Activated naive CD8-positive, alpha-beta T cell treated with anti-CD3 and anti-CD28 coated beads, Interleukin-2, amount 10 ng/mL, durations not matched to agents 7 days and 5 days (primary cell): ENCODE measurements at regions not wholly inside any gene's neighbourhood (a gene's known extent, or its start where the extent isn't known, plus 50 kb on each side); places are given as distances from the start of the nearest gene placed in this dataset.

ENCODE experiments used
- ATAC-seq: fragments of 150-1000 bp; cut with Tn5 transposase; one replicate; pipeline ENCODE4 v1.10.0; 2021; ENCODE audit warnings: low read depth, moderate library complexity
- POLR2A ChIA-PET: fragments of 350-600 bp; sonication (Branson Sonifier 250); formaldehyde crosslinking; loops from one replicate; lab custom pipeline; 2021; ENCODE audit warnings: antibody characterized with exemption; lab: Charles Lee
- DNase-seq: peaks from one replicate; pipeline ENCODE4 v3.0.0; 2021
- H3K27ac Mint-ChIP-seq: one replicate; pipeline ENCODE4 v1.8.0; 2022; ENCODE audit warnings: mild to moderate bottlenecking, mixed read lengths
- H3K27me3 Mint-ChIP-seq: one replicate; pipeline ENCODE4 v1.8.0; 2022; ENCODE audit warnings: mild to moderate bottlenecking, moderate library complexity, mixed read lengths
- H3K36me3 Mint-ChIP-seq: one replicate; pipeline ENCODE4 v1.8.0; 2021; ENCODE audit warnings: mild to moderate bottlenecking, mixed read lengths
- H3K4me1 Mint-ChIP-seq: one replicate; pipeline ENCODE4 v1.8.0; 2021; ENCODE audit warnings: mixed read lengths
- H3K4me3 Mint-ChIP-seq: one replicate; pipeline ENCODE4 v1.8.0; 2022; ENCODE audit warnings: mild to moderate bottlenecking, moderate library complexity, mixed read lengths
- H3K9me3 Mint-ChIP-seq: one replicate; pipeline ENCODE4 v1.8.0; 2021; ENCODE audit warnings: mixed read lengths

DNA sequence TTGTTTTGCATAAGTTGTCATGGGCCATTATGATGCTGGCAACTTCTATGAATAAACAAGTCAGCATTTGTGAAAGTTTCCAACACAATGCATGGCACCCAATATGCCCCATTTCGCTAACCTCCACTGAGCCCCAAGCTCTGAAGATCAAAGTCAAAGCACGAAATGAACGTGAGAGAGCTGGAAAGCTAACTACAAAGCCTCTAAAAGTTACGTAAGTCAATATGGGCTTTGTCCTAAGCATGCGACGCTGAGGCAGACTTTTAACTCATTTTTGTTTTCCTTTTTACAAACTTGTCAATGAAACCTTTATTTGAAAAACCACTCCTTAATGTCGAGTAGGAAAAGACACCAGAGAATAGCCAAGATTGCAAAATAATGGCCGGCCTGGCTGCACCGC, 131.6 kb upstream of the NUDT7 start:
- Mint-ChIP-seq H3K36me3 (no peaks in the 10 kb centered on the region), H3K4me3 (no peak overlapping the region), H3K27ac (no peak overlapping the region), H3K9me3 (no peaks in the 10 kb centered on the region), H3K27me3 (peaks cover 4% of the 10 kb centered on the region), H3K4me1 (peaks cover under 1% of the 10 kb centered on the region)
- DNase-seq (no peak), ATAC-seq (no peak)
- POLR2A ChIA-PET = no interaction called here

DNA sequence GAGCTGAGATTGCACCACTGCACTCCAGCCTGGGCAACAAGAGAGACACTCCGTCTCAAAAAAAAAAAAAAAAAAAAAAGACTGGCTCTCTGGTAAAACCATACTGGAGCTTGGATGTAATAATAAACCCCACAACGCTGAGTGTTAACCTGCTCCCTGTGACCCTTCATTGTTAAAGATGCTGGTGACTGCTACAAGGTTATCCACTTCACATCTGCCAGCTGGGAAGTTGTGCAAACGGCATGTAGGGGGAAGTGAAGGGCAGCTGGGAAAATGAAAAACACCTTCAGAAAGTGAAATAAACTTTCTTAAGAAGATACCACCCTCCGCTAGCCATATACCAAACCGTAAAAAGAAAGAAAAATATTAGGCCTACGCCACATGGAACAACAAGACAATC, 131.0 kb upstream of the NUDT7 start:
- Mint-ChIP-seq H3K27ac (no peak overlapping the region), H3K4me3 (no peak overlapping the region), H3K9me3 (no peaks in the 10 kb centered on the region), H3K27me3 (no peaks in the 10 kb centered on the region), H3K4me1 (no peaks in the 10 kb centered on the region), H3K36me3 (no peaks in the 10 kb centered on the region)
- ATAC-seq = no peak
- POLR2A ChIA-PET = no interaction called here
- DNase-seq = no peak

- Mint-ChIP-seq H3K4me3 (no peak overlapping the region), H3K27ac (no peak overlapping the region), H3K4me1 (no peaks in the 10 kb centered on the region), H3K27me3 (no peaks in the 10 kb centered on the region), H3K36me3 (no peaks in the 10 kb centered on the region), H3K9me3 (no peaks in the 10 kb centered on the region)
- no peak for DNase-seq
- ATAC-seq = no peak
- POLR2A ChIA-PET = no interaction called here
Measured at GRCh38 chr16:77592021-77592420, 130.3 kb upstream of the NUDT7 start.

DNA sequence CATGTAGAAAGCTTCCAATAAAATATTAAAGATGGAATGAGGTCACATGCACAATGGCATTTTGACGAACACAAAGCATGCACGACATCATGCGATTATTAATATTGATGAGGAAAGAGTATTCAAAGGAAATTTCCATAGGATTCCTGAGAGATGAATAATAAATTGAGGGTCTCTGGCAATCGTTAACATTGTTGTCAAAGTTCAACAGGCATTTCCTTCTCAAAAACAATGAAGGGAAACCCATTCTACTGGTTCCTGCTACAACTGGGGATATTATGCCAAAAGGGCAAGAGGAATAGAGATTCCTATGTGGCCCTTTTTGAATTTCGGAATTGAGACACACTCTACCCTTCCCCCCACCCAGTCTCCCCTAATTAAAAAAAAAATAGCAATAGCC, 128.3 kb upstream of the NUDT7 start:
- Mint-ChIP-seq H3K36me3 (no peaks in the 10 kb centered on the region), H3K4me1 (no peaks in the 10 kb centered on the region), H3K9me3 (no peaks in the 10 kb centered on the region), H3K4me3 (no peak overlapping the region), H3K27me3 (no peaks in the 10 kb centered on the region), H3K27ac (no peak overlapping the region)
- DNase-seq (no peak), ATAC-seq (no peak)
- POLR2A ChIA-PET = no interaction called here

DNA sequence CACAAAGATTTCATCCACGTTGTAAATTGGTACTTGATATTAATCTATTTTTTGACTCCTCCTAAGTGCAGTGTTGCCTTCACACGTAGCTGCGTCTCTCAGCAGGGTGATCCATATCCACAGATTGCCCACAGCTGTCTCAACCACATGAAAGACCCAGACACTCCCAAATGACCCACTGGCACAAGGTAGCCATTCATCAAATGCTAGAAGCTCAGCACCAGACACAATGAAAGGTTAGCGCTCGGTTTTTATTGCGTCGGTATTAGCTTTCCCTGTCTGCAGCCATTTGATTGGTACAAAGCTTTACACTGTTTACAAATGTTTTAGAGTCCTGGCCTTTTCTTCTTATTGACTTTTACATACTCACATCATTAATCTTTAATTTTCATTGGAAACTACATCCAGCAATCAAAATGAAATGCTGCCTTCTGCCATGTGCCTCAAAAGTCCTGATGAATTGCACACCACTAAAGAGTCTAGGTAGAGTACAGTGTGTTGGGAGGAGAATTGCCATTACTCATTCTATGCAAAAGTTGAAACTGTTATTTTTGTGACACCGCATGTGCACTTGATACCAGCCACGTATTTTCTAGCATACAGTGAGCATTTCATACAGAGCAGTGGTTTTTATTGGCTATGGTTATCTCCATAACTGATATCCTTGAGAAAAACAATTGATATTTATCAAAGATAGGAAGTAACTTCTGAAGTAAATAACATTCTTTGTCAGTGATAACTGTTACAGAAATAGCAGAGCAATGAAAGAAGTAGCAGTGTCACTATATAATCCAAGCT, 127.3 kb upstream of the NUDT7 start:
- Mint-ChIP-seq H3K9me3 (no peaks in the 10 kb centered on the region), H3K36me3 (no peaks in the 10 kb centered on the region), H3K27me3 (no peaks in the 10 kb centered on the region), H3K27ac (no peak overlapping the region), H3K4me3 (no peak overlapping the region), H3K4me1 (no peaks in the 10 kb centered on the region)
- DNase-seq (no peak), ATAC-seq (no peak)
- POLR2A ChIA-PET = no interaction called here

- POLR2A ChIA-PET = no interaction called here
- Mint-ChIP-seq H3K36me3 (no peaks in the 10 kb centered on the region), H3K27ac (no peak overlapping the region), H3K27me3 (no peaks in the 10 kb centered on the region), H3K4me1 (no peaks in the 10 kb centered on the region), H3K4me3 (no peak overlapping the region), H3K9me3 (no peaks in the 10 kb centered on the region)
- no peak for ATAC-seq
- no peak for DNase-seq
Measured at GRCh38 chr16:77596261-77596660, 126.1 kb upstream of the NUDT7 start.

DNA sequence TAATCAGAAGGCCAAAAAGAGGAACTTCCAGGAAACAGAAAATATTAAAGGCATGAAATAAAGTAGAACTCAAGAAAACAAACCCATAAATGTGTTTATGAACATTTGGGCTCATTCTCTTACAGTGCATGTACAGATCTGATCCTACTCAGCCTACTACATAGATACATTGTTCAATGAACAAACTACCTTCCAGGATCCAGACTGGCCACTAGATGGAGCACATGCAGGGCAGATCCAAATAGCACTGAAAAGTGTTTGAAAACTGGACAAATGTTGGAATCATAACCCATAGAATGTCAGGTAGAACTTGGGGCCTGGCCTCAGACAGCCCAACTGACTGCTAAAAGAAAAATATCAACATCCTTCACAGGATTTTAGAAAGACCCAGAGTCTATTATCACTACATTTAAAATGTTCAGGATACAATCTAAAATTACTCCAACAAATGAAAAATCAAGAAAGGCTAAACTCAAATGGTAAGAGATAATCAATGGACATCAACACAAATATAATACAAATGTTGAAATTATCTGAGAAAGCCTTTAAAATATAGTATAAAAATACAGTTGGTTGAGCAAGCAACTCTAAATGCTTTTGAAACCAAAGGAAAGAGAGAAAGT, 122.4 kb upstream of the NUDT7 start:
- H3K27me3 Mint-ChIP-seq = peaks cover under 1% of the 10 kb centered on the region
- no peaks in the 10 kb centered on the region for H3K4me1 Mint-ChIP-seq
- no peaks in the 10 kb centered on the region for H3K36me3 Mint-ChIP-seq
- H3K9me3 Mint-ChIP-seq = no peaks in the 10 kb centered on the region
- ATAC-seq (no peak), DNase-seq (no peak)
- POLR2A ChIA-PET = no interaction called here
- H3K27ac Mint-ChIP-seq = no peak overlapping the region
- H3K4me3 Mint-ChIP-seq = no peak overlapping the region

GRCh38 chr16:77600555-77600954, 121.8 kb upstream of the NUDT7 start:
- no peak for DNase-seq
- Mint-ChIP-seq H3K4me1 (no peaks in the 10 kb centered on the region), H3K4me3 (no peak overlapping the region), H3K27me3 (peaks cover 2% of the 10 kb centered on the region), H3K36me3 (no peaks in the 10 kb centered on the region), H3K27ac (no peak overlapping the region), H3K9me3 (no peaks in the 10 kb centered on the region)
- ATAC-seq = no peak
- POLR2A ChIA-PET = no interaction called here

GRCh38 chr16:77603656-77604055, 118.7 kb upstream of the NUDT7 start:
- Mint-ChIP-seq H3K36me3 (no peaks in the 10 kb centered on the region), H3K4me3 (no peak overlapping the region), H3K9me3 (no peaks in the 10 kb centered on the region), H3K27me3 (peaks cover 2% of the 10 kb centered on the region), H3K27ac (no peak overlapping the region), H3K4me1 (no peaks in the 10 kb centered on the region)
- no peak for DNase-seq
- no peak for ATAC-seq
- POLR2A ChIA-PET = no interaction called here

DNA sequence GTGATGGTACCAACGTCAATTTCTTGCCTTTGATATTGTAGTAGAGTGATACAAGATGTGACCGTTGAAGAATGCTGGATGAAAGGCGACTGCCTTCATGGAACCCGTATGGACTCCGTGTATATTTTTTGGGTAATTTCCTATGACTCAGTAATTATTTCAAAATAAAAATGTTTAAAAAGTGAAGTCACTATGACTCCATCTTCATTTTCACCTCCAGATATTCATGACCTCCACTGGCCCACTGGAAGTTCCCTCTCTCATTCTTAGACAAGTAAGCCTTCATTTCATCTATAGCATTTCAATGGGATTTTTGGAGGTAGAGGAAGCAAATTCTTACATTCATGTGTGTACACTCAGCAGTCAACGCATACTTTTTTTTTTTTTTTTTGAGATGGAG, 111.8 kb upstream of the NUDT7 start:
- no peak overlapping the region for H3K27ac Mint-ChIP-seq
- H3K4me3 Mint-ChIP-seq = no peak overlapping the region
- H3K9me3 Mint-ChIP-seq = no peaks in the 10 kb centered on the region

GRCh38 chr16:77611386-77611785, 110.9 kb upstream of the NUDT7 start:
- Mint-ChIP-seq H3K36me3 (no peaks in the 10 kb centered on the region), H3K4me3 (no peak overlapping the region), H3K4me1 (no peaks in the 10 kb centered on the region), H3K27me3 (no peaks in the 10 kb centered on the region), H3K27ac (no peak overlapping the region), H3K9me3 (no peaks in the 10 kb centered on the region)
- POLR2A ChIA-PET = no interaction called here
- no peak for DNase-seq
- ATAC-seq = no peak

More for the DNA sequence above, 111.8 kb upstream of the NUDT7 start:
- POLR2A ChIA-PET = no interaction called here
- no peaks in the 10 kb centered on the region for H3K36me3 Mint-ChIP-seq
- no peaks in the 10 kb centered on the region for H3K4me1 Mint-ChIP-seq
- DNase-seq = no peak
- no peak for ATAC-seq
- no peaks in the 10 kb centered on the region for H3K27me3 Mint-ChIP-seq

DNA sequence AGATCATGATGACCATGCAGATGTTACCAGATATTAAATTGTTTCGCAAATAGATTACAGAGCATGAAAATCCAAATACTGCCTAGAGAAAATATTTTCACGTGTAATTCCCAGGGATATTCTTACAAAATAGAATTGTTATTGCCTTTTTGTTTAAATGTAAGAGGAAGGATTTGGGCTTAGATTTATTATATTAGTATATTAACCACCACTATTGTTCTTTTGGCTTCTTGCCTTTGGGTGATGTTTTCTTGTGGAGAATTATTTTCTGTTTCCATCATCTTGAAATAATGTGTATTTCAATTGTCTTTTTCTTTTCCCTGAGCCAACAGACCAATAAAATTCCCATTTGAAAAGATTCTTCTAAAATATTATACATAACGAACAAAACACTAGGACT, 109.7 kb upstream of the NUDT7 start:
- Mint-ChIP-seq H3K4me3 (no peak overlapping the region), H3K27ac (no peak overlapping the region), H3K4me1 (no peaks in the 10 kb centered on the region), H3K36me3 (no peaks in the 10 kb centered on the region), H3K9me3 (no peaks in the 10 kb centered on the region), H3K27me3 (no peaks in the 10 kb centered on the region)
- POLR2A ChIA-PET = no interaction called here
- no peak for ATAC-seq
- no peak for DNase-seq

- H3K36me3 Mint-ChIP-seq = no peaks in the 10 kb centered on the region
- H3K27ac Mint-ChIP-seq = no peak overlapping the region
- ATAC-seq = no peak
- no peak overlapping the region for H3K4me3 Mint-ChIP-seq
- peaks cover 2% of the 10 kb centered on the region for H3K27me3 Mint-ChIP-seq
- no peaks in the 10 kb centered on the region for H3K9me3 Mint-ChIP-seq
- no peaks in the 10 kb centered on the region for H3K4me1 Mint-ChIP-seq
- no peak for DNase-seq
- POLR2A ChIA-PET = no interaction called here
Measured at GRCh38 chr16:77613095-77613494, 109.2 kb upstream of the NUDT7 start.

DNA sequence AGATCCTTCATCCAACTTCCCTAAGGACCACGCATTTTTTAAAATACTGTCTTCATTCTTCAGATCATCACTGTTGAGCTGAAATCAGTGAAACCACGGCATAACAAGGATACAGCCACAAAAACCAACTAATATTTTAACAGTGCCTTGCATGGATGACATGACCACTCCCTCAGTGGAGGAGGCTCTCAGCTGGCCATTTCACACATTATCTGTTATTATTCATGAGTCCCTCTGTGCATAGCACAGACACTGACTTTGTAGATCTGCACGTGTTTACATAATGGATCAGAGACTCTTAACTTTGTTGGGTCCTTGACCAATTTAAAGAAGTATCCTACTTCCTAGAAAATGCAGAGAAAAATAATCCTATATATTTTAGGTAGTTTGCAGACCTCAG, 104.8 kb upstream of the NUDT7 start:
- Mint-ChIP-seq H3K4me1 (no peaks in the 10 kb centered on the region), H3K9me3 (no peaks in the 10 kb centered on the region), H3K27me3 (peaks cover 4% of the 10 kb centered on the region), H3K4me3 (no peak overlapping the region), H3K36me3 (no peaks in the 10 kb centered on the region), H3K27ac (no peak overlapping the region)
- ATAC-seq = no peak
- no peak for DNase-seq
- POLR2A ChIA-PET = no interaction called here
